ENCODE measurements at regions not wholly inside any gene's neighbourhood (a gene's known extent, or its start where the extent isn't known, plus 50 kb on each side); places are given as distances from the start of the nearest gene placed in this dataset.

DNA sequence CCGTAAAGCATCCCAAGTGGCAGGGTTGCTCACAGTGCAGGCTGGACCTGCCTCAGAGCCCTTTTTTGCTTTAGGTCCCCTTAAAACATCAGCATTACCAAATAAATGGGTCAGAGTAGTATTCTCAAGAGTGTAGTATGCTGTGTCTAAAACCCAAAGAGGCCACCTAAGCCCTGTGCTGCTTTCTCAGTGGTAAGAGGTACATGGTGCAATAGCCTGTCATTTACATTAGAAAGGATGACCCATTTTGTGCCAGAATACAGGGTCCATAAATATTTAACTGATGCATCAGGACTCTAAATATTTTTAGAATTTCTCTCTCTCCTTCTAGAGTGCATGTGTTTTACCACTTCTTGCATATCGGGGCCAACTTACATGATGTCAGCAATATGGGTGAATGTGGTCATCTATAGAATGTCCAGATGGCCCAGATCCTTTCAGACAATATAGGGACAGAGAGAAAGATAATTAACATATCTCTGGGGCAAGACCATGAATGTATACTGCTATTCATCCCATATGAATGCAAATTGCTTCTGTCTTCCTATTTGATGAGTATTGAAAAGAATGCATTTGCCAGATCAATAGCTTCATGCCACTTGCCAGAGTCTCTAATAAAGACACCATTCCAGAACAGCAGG is 329.2 kb downstream of the PMP22 start:
- TF ChIP-seq, protein P1, sequence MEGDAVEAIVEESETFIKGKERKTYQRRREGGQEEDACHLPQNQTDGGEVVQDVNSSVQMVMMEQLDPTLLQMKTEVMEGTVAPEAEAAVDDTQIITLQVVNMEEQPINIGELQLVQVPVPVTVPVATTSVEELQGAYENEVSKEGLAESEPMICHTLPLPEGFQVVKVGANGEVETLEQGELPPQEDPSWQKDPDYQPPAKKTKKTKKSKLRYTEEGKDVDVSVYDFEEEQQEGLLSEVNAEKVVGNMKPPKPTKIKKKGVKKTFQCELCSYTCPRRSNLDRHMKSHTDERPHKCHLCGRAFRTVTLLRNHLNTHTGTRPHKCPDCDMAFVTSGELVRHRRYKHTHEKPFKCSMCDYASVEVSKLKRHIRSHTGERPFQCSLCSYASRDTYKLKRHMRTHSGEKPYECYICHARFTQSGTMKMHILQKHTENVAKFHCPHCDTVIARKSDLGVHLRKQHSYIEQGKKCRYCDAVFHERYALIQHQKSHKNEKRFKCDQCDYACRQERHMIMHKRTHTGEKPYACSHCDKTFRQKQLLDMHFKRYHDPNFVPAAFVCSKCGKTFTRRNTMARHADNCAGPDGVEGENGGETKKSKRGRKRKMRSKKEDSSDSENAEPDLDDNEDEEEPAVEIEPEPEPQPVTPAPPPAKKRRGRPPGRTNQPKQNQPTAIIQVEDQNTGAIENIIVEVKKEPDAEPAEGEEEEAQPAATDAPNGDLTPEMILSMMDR (IDR thresholded peaks at IDR 0.05; ENCODE audit: low read depth, low read length) = no peak
- no peak for TF ChIP-seq EZH2phosphoT487 (IDR thresholded peaks at IDR 0.05; ENCODE audit: low read depth)
